SK-N-SH (cell line): ENCODE measurements at regions not wholly inside any gene's neighbourhood (a gene's known extent, or its start where the extent isn't known, plus 50 kb on each side); places are given as distances from the start of the nearest gene placed in this dataset.

ENCODE experiments used
- CTCF ChIA-PET: fragments of 300-600, 350-600 bp; formaldehyde crosslinking; extraction: SDS; loops from one replicate; lab custom pipeline; 2021; lab: Yijun Ruan, JAX
- POLR2A ChIA-PET: fragments of 350-600 bp; sonication (Branson Sonifier 250); formaldehyde crosslinking; extraction: SDS; loops from one replicate; lab custom pipeline; 2020; ENCODE audit warnings: antibody characterized with exemption, inconsistent platforms; lab: Yijun Ruan, JAX
- DNase-seq: peaks from one replicate; pipeline ENCODE4 v3.0.0; 2012
- H2AFZ ChIP-seq: fragments of 200-600 bp; sonication (generic); 2 replicates; pipeline ENCODE4 v1.8.1; 2016; ENCODE audit warnings: antibody characterized with exemption, mild to moderate bottlenecking, low read depth
- H3F3A ChIP-seq: fragments of 200-600 bp; sonication (generic); replicated peaks from 2 replicates; pipeline ENCODE3; 2016; ENCODE audit warnings: antibody characterized with exemption, mild to moderate bottlenecking; ENCODE audit not compliant: insufficient read depth
- H3K27ac ChIP-seq, 2 experiments: fragments of 200-500 bp in 1 of 2; fragments of 200-600 bp in 1 of 2; sonication (Bioruptor generic) in 1 of 2; sonication (generic), shearing (Covaris generic) in 1 of 2; 2 replicates each; pipeline versions ENCODE4 v1.5.1 to v1.6.1; 2014 to 2016; ENCODE audit warnings: low read depth in 2 of 2, inconsistent platforms in 1 of 2, low read length in 1 of 2, mild to moderate bottlenecking in 1 of 2, mixed read lengths in 1 of 2
- H3K27me3 ChIP-seq: fragments of 200-600 bp; sonication (generic), shearing (Covaris generic); 2 replicates; pipeline ENCODE4 v1.6.1; 2016; ENCODE audit warnings: mixed run types; ENCODE audit not compliant: insufficient read depth
- H3K36me3 ChIP-seq, 2 experiments: fragments of 200-500 bp in 1 of 2; fragments of 200-600 bp in 1 of 2; sonication (Bioruptor generic) in 1 of 2; sonication (generic) in 1 of 2; replicated peaks in 1 of 2; 2 replicates each; pipeline versions ENCODE3 to v1.5.1; 2014 to 2016; ENCODE audit warnings: low read length in 1 of 2, mild to moderate bottlenecking in 1 of 2; ENCODE audit not compliant: insufficient read depth in 2 of 2, control insufficient read depth in 1 of 2
- H3K4me1 ChIP-seq, 2 experiments: fragments of 200-500 bp in 1 of 2; fragments of 200-600 bp in 1 of 2; sonication (Bioruptor generic) in 1 of 2; sonication (generic), shearing (Covaris generic) in 1 of 2; 2 replicates each; pipeline versions ENCODE4 v1.5.1 to v1.6.1; 2014 to 2016; ENCODE audit warnings: low read depth in 1 of 2, low read length in 1 of 2, mixed run types in 1 of 2; ENCODE audit not compliant: insufficient read depth in 2 of 2, control insufficient read depth in 1 of 2
- H3K4me2 ChIP-seq: fragments of 200-600 bp; sonication (generic), shearing (Covaris generic); 2 replicates; pipeline ENCODE4 v1.6.1; 2017; ENCODE audit warnings: mixed run types
- H3K4me3 ChIP-seq, 2 experiments: fragments of 200-500 bp in 1 of 2; fragments of 200-600 bp in 1 of 2; sonication (Bioruptor generic) in 1 of 2; sonication (generic), shearing (Covaris generic) in 1 of 2; 2 replicates each; pipeline versions ENCODE4 v1.5.1 to v1.8.1; 2014 to 2016; ENCODE audit warnings: low read depth in 2 of 2, inconsistent platforms in 1 of 2, low read length in 1 of 2, mild to moderate bottlenecking in 1 of 2, mixed read lengths in 1 of 2, moderate library complexity in 1 of 2
- H3K79me2 ChIP-seq: fragments of 200-600 bp; sonication (generic); 2 replicates; pipeline ENCODE4 v1.8.1; 2017; ENCODE audit warnings: mild to moderate bottlenecking; ENCODE audit not compliant: insufficient read depth
- H3K9ac ChIP-seq: fragments of 200-600 bp; sonication (generic); 2 replicates; pipeline ENCODE4 v1.6.1; 2017; ENCODE audit warnings: mixed run types
- H3K9me2 ChIP-seq: fragments of 200-600 bp; sonication (generic); 2 replicates; pipeline ENCODE4 v1.6.1; 2017; ENCODE audit warnings: mixed run types
- H3K9me3 ChIP-seq: fragments of 200-600 bp; sonication (generic); 2 replicates; pipeline ENCODE4 v1.6.1; 2017; ENCODE audit warnings: mixed run types, mild to moderate bottlenecking, moderate library complexity
- H4K20me1 ChIP-seq: fragments of 200-600 bp; sonication (generic); 2 replicates; pipeline ENCODE4 v1.6.1; 2017; ENCODE audit warnings: mild to moderate bottlenecking, mixed run types; ENCODE audit not compliant: insufficient read depth
- FOSL2 ChIP-seq: IDR thresholded peaks from 2 replicates; pipeline ENCODE4 v1.4.0; 2012; ENCODE audit warnings: low read depth, mild to moderate bottlenecking, moderate library complexity, borderline replicate concordance
- FOXM1 ChIP-seq: IDR thresholded peaks from 2 replicates; pipeline ENCODE4 v1.4.0; 2012; ENCODE audit warnings: low read depth, mild to moderate bottlenecking
- GATA2 ChIP-seq: sonication (generic); formaldehyde crosslinking; IDR thresholded peaks from 2 replicates; pipeline ENCODE4 v1.5.0; 2020; ENCODE audit warnings: mild to moderate bottlenecking, missing genetic modification reagents
- JUND ChIP-seq: IDR thresholded peaks from 2 replicates; pipeline ENCODE4 v1.4.0; 2012
- MXI1 ChIP-seq: IDR thresholded peaks from 2 replicates; pipeline ENCODE4 v1.6.1; 2012; ENCODE audit warnings: mild to moderate bottlenecking, low read depth, low read length, improper control_type of control experiment
- POLR2AphosphoS5 ChIP-seq: IDR thresholded peaks from 2 replicates; pipeline ENCODE4 v1.6.1; 2012; ENCODE audit warnings: low read depth, low read length
- RCOR1 ChIP-seq: fragments of 150-350 bp; IDR thresholded peaks from 2 replicates; pipeline ENCODE4 v1.6.1; 2017; ENCODE audit warnings: antibody characterized with exemption, low read length
- RFX5 ChIP-seq: IDR thresholded peaks from 2 replicates; pipeline ENCODE4 v1.6.1; 2012; ENCODE audit warnings: mild to moderate bottlenecking, improper control_type of control experiment, low read length
- RXRA ChIP-seq: IDR thresholded peaks from 2 replicates; pipeline ENCODE4 v1.4.0; 2012; ENCODE audit warnings: low read depth, mild to moderate bottlenecking, borderline replicate concordance
- SIN3A ChIP-seq: IDR thresholded peaks from 2 replicates; pipeline ENCODE4 v1.6.1; 2012; ENCODE audit warnings: low read depth, mild to moderate bottlenecking, low read length, moderate library complexity, borderline replicate concordance
- whole genome bisulfite sequencing: methylation state at CpG from one replicate; pipeline ENCODE4 v1.1.6; 2017; ENCODE audit warnings: low lambda C conversion rate; 5-methylcytosine and 5-hydroxymethylcytosine counted together
- TF ChIP-seq, protein P1 (sequence below): fragments of 200-600 bp; sonication (generic); IDR thresholded peaks from 2 replicates; pipeline ENCODE4 v1.6.1; 2017; ENCODE audit warnings: antibody characterized with exemption, mild to moderate bottlenecking, moderate library complexity
- TF ChIP-seq, protein P2 (sequence below): IDR thresholded peaks from 2 replicates; pipeline ENCODE4; 2012
- TF ChIP-seq, protein P3 (sequence below): IDR thresholded peaks from 2 replicates; pipeline ENCODE4 v1.6.1; 2012; ENCODE audit warnings: mild to moderate bottlenecking, low read depth, low read length, moderate library complexity
- TF ChIP-seq, protein P4 (sequence below): fragments of 150-350 bp; IDR thresholded peaks from 2 replicates; pipeline ENCODE4 v1.6.1; 2016; ENCODE audit warnings: mild to moderate bottlenecking, low read depth, low read length
- TF ChIP-seq, protein P5 (sequence below): IDR thresholded peaks from 2 replicates; pipeline ENCODE4 v1.4.0; 2012; ENCODE audit warnings: low read depth, borderline replicate concordance

DNA sequence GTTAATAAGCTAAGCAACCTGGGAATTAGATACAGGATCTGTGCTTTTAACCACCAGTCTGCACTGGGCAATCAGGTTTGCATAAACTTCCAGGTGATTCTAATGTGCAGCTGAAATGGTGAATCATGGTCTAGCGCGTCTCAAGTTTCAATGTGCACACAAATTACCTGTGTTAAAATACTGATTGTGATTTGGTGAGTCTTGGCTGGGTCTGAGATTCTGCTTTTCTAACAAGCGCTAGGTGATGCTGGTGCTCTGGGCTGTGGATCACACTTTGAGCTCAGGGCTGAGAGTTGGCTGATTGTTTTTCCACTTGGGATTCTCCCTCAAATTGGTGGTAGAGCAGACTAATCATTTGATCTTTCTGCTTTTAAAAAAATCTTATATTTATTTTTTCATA lies 124.8 kb downstream of the C12orf75 start:
- H3K36me3 ChIP-seq: peaks cover 0 to 8% of the 10 kb centered on the region in 2 experiments
- TF ChIP-seq, protein P1, sequence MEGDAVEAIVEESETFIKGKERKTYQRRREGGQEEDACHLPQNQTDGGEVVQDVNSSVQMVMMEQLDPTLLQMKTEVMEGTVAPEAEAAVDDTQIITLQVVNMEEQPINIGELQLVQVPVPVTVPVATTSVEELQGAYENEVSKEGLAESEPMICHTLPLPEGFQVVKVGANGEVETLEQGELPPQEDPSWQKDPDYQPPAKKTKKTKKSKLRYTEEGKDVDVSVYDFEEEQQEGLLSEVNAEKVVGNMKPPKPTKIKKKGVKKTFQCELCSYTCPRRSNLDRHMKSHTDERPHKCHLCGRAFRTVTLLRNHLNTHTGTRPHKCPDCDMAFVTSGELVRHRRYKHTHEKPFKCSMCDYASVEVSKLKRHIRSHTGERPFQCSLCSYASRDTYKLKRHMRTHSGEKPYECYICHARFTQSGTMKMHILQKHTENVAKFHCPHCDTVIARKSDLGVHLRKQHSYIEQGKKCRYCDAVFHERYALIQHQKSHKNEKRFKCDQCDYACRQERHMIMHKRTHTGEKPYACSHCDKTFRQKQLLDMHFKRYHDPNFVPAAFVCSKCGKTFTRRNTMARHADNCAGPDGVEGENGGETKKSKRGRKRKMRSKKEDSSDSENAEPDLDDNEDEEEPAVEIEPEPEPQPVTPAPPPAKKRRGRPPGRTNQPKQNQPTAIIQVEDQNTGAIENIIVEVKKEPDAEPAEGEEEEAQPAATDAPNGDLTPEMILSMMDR: no peak
- TF ChIP-seq POLR2AphosphoS5 (no peak), FOXM1 (no peak), RCOR1 (no peak), GATA2 (CRISPR knock-in tag) (no peak), RXRA (no peak), FOSL2 (no peak), JUND (no peak), SIN3A (no peak), RFX5 (no peak), MXI1 (no peak)
- TF ChIP-seq, protein P2, sequence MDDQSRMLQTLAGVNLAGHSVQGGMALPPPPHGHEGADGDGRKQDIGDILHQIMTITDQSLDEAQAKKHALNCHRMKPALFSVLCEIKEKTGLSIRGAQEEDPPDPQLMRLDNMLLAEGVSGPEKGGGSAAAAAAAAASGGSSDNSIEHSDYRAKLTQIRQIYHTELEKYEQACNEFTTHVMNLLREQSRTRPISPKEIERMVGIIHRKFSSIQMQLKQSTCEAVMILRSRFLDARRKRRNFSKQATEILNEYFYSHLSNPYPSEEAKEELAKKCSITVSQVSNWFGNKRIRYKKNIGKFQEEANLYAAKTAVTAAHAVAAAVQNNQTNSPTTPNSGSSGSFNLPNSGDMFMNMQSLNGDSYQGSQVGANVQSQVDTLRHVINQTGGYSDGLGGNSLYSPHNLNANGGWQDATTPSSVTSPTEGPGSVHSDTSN: no peak
- TF ChIP-seq, protein P3, sequence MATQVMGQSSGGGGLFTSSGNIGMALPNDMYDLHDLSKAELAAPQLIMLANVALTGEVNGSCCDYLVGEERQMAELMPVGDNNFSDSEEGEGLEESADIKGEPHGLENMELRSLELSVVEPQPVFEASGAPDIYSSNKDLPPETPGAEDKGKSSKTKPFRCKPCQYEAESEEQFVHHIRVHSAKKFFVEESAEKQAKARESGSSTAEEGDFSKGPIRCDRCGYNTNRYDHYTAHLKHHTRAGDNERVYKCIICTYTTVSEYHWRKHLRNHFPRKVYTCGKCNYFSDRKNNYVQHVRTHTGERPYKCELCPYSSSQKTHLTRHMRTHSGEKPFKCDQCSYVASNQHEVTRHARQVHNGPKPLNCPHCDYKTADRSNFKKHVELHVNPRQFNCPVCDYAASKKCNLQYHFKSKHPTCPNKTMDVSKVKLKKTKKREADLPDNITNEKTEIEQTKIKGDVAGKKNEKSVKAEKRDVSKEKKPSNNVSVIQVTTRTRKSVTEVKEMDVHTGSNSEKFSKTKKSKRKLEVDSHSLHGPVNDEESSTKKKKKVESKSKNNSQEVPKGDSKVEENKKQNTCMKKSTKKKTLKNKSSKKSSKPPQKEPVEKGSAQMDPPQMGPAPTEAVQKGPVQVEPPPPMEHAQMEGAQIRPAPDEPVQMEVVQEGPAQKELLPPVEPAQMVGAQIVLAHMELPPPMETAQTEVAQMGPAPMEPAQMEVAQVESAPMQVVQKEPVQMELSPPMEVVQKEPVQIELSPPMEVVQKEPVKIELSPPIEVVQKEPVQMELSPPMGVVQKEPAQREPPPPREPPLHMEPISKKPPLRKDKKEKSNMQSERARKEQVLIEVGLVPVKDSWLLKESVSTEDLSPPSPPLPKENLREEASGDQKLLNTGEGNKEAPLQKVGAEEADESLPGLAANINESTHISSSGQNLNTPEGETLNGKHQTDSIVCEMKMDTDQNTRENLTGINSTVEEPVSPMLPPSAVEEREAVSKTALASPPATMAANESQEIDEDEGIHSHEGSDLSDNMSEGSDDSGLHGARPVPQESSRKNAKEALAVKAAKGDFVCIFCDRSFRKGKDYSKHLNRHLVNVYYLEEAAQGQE: no peak
- TF ChIP-seq, protein P4, sequence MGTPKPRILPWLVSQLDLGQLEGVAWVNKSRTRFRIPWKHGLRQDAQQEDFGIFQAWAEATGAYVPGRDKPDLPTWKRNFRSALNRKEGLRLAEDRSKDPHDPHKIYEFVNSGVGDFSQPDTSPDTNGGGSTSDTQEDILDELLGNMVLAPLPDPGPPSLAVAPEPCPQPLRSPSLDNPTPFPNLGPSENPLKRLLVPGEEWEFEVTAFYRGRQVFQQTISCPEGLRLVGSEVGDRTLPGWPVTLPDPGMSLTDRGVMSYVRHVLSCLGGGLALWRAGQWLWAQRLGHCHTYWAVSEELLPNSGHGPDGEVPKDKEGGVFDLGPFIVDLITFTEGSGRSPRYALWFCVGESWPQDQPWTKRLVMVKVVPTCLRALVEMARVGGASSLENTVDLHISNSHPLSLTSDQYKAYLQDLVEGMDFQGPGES: no peak
- TF ChIP-seq, protein P5, sequence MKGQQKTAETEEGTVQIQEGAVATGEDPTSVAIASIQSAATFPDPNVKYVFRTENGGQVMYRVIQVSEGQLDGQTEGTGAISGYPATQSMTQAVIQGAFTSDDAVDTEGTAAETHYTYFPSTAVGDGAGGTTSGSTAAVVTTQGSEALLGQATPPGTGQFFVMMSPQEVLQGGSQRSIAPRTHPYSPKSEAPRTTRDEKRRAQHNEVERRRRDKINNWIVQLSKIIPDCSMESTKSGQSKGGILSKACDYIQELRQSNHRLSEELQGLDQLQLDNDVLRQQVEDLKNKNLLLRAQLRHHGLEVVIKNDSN: no peak
- H4K20me1 ChIP-seq: no peaks in the 10 kb centered on the region
- ChIA-PET POLR2A (no interaction called here), CTCF (interaction anchor here (0.8 kb wide), 1 partner anchor 37 kb away, joined by 3 read pairs; no protein-coding TSS in a partner anchor)
- no peak overlapping the region for H2AFZ ChIP-seq
- H3K9ac ChIP-seq: no peak overlapping the region
- no peak for DNase-seq
- peaks cover 33% of the 10 kb centered on the region for H3F3A ChIP-seq
- peaks cover 9% of the 10 kb centered on the region; the same call in 1 of the 2 replicates for H3K9me3 ChIP-seq
- no peaks in the 10 kb centered on the region for H3K27me3 ChIP-seq
- no peaks in the 10 kb centered on the region for H3K9me2 ChIP-seq
- no peaks in the 10 kb centered on the region for H3K79me2 ChIP-seq
- no peak overlapping the region for H3K4me3 ChIP-seq
- no peak overlapping the region for H3K27ac ChIP-seq
- 96% methylated on average over 3 of the region's 3 CpGs for WGBS
- peaks cover 0 to 27% of the 10 kb centered on the region in 2 experiments; a peak in 3 of 4 replicates for H3K4me1 ChIP-seq
- H3K4me2 ChIP-seq: no peak overlapping the region
